Left kidney (tissue), 1 donor: ENCODE measurements at regions not wholly inside any gene's neighbourhood (a gene's known extent, or its start where the extent isn't known, plus 50 kb on each side); places are given as distances from the start of the nearest gene placed in this dataset.
"Not testable (repeated sequence)": the region's sequence is repeated elsewhere in the genome, so short reads cannot be mapped to it uniquely, and the experiment has no call there.

Source experiments
- DNase-seq: peaks from one replicate; pipeline ENCODE4 v3.0.0-alpha.2; 2013

DNA sequence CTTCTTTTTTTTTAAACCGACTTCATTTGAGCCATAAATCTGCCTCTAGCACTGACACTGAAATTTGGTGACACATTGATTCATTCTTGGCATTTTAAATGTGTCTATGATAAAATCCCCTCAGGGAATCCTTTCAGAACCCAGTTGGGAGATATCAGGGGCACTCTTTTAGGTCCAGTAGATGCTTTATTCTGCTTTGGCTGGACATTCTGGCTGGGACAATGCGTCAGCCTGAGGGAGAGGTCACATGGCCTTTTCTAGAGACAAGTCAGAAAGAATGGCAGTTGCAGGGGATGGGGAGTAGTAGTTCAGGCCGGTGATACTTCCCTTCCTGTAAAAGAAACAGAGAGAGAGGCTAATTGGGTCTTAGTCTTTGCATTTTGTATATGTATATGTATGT is 63.1 kb downstream of the TRIM43 start:
- not testable (repeated sequence) for DNase-seq

DNA sequence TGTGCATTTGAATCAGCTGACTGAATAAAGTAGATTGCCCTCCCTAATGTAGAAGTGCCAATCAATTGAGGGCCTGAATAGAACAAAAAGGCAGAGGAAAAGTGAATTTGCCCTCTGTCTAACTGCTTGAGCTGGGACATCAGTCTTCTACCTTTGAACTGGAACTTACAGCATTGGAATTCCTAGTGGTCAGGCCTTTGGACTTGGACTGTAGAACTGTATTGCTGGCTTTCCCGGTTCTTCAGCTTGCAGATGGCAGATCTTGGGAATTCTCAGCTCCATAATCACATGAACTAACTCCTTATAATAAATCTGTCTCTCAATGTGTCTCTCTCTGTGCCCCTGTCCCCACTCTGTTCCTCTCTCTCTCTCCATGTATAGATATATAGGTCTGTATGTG is 64.8 kb downstream of the TRIM43 start:
- DNase-seq, result not testable (repeated sequence)

DNA sequence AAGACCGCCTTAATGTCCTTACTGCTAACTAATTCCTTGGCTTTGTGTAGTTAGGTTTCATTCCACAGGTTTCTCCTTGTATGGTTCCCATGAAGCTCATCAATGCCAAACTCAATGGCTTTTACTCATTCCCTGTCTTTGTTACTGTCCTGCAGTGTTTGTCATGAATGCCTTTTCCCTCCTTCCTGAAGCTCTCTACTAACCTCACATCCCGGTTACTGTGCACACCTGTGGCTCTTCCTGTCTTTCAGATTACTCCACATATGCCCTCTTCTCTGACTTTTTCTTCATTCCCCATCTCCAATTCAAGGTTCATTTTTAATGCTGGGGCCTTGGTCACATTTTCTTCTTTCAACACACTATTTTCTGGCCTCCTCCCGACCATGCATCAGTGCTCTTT is 66.1 kb downstream of the TRIM43 start:
- DNase-seq, result not testable (repeated sequence)

DNA sequence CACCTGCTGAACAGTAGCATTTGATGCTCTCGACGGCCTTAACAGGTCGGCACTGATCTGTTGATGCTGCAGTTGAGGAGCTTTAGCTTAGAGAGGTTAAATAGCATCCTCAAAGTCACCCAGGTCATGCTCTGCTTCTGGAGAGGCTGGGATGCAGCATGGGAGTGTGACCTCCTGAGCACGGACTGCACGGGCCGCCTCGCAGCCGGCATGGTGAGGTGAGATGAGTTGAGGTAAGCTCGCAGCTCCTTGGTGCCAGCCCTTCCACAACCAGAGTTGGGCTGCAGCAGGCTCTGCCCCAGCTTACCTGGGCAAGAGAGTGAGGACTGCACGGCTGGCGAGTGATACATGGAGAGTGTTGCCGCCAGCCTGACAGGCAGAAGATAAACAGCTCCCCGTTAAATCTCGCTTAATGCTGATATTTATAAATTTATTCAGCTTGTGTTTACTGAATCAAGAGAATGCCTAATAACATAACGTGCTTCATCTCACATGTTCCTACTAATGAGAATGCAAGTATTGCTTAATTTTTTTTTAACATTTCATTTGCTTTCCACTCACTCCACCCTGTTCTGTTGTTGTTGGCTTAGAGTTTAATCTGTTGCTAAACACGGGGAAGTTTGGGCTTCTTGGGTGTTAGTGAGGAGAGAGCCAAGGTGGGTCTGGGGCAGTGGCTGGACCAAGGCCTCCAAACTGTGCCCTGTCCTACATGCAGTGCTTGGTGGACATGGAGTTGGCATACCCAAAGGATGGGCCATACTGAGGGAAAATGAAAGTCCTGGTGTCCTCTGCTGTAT is 69.2 kb downstream of the TRIM43 start:
- DNase-seq, result not testable (repeated sequence)

DNA sequence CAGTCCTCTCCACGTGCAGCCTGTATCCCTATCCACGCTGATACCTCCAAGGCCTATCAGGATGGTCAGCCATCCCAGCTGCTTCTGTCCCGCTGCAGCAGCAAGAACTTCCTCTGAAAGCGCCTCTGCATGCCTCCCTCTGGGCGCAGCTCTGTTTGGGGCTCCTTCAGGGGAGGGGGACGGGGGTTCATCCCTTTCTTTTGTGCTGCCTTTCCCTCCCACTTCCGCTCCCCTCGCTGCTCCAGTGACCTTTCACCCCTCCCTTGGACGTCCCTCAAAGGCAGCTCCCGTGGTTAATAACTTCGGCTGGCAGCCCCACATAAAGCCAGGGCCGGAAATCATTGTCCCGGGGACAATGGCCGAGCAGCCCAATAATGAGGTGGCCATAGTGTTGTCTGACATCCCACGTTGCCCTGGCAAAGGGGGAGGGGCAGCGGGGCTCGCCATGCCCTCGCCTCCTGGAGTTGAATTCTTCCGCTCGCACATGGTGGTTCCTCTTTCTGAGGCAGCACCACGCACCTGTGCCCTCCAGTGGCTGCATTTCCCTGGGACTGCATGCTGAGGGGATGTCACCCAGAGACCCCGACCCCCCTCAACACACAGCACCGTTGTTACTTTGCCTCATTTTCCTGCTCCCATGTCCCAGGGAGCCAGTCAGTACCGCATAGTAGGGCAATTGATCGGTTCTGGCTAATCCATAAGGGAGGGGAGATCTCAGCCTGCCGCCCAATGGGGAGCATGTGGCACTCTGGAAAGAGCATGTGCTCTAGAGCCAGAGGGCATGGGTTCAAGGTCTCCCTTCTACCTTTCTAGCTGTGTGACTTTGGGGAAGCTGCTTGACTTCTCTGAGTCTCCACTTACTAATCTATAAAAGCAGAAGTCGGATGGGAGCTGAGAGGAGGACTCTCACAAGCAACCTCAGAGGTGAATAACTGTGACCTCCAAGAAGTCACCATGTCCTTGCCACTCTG is 72.0 kb downstream of the TRIM43 start:
- DNase-seq, result not testable (repeated sequence)

DNA sequence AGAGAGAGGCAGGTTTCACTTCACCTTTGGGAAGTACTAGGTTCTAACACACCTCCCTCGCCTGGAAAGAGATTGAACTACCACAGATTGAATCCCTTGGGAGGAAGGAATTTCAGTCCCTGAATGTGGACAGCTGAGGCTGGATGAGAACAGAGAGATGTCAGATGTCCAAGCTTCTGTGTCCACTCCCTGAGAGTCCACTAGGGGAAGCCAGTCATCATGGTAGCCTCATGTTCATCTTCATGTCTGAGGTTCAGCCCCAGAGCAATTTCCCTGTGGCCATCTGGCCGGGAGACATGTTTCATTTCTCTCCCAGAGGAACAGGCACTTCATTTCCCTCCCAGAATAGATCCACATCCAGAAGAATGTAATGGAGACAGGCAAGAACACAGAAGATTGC is 74.8 kb downstream of the TRIM43 start:
- DNase-seq, result not testable (repeated sequence)

DNA sequence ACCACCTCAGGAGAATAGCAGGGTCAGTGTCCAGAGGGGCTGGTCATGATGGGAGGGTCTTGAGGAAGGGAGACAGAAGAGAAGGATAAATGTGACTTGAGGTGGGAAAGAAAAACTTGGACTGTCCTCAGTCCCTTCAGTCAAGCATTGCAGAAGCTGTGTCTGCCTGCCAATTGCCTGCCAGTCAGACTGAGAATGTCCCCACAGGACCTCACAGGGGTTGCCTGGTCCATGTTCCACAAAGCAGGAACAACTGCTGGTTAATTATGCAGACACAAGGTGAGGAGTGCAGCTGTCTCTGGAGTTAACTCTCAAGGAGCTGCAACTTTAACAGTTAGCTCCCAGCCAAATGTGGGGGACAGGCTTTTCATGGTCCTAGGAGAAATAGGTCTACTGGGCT is 75.7 kb downstream of the TRIM43 start:
- DNase-seq, result no peak

DNA sequence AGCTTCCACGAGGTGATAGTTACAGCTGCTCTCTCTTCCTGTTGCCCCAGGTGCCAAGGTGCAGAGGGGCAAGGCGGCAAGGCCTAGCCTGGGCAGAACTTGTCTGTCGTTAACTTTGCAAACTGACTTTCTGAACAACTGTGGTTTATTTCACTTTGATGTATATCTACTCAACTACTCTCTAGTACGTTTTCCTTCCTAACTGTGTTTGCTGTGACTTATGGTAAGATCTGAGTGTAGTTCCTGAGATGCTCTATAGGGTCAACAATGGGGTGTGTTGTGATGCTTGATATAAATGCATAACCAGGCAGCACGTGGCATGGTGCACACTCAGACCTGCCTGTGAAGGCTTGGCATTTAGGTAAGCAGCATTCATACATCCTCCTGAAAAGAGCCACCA is 77.1 kb downstream of the TRIM43 start:
- not testable (repeated sequence) for DNase-seq

DNA sequence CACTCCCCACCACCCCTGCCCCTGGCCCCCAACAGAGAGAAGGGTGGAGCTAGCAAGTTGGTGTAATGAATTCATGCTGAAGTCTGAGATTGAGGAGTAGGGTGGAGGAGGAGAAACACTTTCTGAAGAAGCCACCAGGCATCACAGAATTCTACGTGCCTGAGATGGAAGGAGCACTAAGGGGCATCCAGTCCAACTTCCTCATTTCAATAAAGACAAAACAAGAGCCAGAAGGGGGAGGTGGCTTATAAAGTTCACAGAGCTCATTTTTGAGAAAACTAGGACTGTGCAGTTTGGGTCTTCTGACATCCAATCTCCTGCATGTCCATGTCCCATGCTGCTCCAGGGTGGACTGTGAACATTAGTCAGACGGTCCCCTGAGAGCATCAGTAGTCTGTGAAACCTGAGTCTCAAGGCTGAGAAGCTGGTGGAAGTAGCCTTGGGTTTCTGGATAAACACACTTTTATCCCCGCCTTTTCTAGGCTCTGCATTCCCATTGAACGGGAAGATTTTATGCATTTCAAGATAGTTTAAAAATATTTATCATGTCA is 77.7 kb downstream of the TRIM43 start:
- DNase-seq, result no peak

DNA sequence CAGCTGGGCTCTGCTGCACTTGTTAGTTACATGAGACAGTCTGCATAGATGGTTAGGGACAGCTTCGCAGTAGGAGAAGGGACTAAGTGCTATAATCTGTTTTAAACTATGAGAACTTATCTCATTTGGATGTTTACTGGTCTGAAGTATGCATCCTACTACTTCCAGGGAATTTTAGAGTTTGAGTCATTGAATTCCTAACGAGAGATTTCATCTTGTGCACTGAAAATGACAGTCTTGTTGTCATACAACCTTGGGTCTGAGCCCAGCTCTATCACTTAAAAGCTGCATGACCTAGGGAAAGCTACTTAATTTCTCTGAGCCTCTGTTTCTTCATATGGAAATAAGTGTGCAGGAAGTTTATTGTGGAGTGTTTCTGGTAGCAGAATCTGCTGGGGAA is 78.4 kb downstream of the TRIM43 start:
- no peak for DNase-seq

DNA sequence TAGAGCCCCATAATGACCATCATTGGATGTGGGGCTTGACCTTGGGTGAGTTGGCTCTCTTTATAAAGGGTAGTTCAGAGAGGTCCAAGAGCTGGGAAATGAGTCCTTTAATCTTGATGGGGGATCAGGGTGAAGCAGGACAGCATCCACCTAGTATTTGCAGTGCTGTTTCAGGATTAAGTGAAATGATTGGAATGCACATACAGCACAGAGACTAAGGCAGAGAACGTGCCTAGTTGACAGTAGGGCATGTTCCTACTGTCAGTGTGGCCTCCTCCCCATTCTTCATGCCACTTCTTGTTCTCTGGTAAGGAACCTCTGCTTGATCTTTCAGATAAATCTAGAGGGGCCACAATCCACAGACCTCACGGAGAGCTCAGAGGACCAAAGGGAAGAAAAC is 78.9 kb downstream of the TRIM43 start:
- DNase-seq, result no peak

DNA sequence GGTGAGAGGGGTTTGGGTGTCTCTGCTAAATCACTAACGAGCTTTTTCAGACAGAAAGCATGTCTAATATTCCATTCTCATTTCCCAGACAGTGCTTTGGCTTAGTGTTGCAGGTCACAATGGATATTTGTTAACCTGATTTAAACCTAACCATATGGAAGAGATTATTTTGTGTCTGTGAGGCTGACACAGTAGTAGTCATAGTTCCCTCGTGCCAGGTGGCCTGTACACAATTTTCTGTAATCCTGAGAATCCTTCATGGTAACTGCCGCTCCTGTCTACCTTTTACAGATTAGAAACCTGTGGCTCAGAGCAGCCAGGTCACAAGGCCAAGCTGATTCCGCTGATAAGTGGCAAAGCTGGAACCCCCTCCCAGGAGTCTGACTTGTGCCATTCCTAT is 79.4 kb downstream of the TRIM43 start:
- not testable (repeated sequence) for DNase-seq

DNA sequence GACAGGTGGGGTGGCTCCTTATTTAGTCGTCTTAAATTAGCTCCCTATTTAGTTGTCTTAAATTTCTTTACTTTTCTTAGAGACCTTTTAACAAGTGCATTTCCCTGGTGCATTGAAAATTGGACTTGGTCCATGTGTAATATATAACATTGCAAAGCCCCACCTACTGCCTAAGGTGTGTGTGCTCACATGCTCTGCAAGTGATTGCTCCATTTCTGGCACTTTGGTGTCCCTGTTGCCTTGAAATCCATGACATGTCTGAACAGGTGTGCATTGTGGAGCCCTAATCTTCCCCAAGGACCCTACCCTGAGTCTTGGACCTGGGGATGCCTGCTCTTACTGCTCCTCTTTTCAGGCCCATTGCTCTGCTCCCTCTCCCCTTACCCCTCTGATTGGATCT is 80.2 kb downstream of the TRIM43 start:
- DNase-seq, result not testable (repeated sequence)

DNA sequence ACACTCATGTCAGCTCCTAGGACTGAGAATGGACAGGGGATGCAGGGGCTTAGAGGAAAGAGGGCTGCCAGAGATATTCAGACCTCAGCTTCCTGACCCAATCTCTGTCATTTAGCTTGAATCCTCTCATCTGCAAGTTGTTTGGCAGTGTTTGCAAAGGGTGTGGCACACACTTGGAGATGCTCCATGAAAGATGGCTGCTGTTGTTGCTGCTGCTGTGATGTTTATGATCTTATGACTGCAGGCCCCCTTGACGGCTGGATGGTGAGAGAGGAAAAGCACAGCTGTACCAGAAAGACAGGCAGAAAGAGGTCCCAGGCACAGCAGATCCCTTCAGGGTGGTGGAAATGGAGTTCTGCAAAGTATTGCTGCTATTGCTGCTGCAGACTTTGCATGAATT is 80.7 kb downstream of the TRIM43 start:
- DNase-seq, result not testable (repeated sequence)

DNA sequence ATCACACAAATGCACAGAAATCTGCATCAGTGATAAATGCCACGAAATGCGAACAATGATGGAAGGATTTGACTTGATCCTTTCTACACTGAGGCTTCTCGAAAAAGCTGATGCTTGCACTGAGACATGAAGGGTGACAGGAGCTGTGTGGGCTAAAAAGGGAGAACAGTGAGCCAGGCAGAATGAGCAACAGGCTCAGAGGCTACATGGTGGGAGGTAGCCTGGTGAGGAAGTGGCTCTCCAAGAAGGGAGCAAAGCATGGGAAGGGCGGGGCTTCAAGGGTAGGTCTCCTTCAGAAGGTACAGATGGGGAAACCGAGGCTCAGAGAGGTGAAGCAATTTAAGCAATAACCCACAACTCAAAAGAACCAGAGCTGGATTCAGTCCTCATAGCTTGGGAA is 82.4 kb downstream of the TRIM43 start:
- DNase-seq, result no peak

DNA sequence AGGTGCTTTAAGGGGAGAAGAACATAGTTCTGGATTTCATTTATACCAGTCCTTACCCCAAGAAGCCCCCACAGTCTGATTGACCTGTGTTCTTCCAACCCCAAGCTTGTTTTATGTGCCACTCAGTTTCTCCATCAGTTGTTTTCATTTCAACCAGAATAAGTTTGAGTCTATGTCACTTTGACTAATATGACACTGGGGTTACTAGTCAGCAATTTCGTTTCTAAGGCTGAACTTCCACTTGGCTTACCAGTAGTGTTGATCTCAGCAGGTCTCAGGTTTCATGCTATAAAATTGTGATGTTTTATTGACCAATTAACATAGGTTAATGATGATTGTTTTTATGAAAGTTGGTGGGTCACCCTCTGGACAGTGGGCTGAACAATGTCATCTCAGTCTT is 84.8 kb downstream of the TRIM43 start:
- DNase-seq, result not testable (repeated sequence)

DNA sequence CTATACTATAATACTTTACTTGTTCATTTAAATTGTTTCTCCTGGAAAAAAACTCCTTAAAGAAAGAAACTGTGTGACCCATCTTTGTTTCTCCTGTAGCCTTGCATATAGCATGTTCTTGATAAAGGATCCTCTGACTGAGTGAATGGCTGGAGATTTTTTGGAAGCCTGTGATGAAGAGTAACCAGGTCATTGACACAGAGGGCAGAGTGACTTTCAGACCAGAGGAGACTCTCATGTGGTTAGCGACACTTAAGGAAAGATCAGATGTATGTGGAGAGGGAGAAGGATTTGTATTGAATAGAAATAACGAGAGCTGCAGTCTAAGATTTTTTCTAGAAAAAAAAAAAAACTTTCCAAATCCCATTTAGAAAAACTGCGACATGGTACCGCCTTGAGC is 85.5 kb downstream of the TRIM43 start:
- no peak for DNase-seq

DNA sequence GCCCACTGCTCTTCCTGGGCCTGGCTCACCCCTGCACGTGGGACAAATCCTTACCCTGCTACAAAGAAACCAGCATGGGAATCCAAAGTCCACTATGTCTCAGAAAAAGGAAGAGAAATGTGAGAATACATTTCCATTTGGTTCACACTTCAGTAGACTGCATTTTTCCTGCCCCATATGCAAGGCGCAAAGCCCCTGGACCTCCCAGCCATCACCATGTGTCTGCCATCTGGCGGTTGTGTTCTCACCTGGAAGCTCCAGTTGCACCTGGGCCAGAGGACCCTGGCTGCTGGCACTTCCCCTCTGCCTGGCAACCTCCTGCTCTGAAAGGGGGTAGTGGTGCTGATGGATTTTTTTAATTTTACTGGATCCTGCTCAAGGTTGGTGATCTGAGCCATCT is 86.0 kb downstream of the TRIM43 start:
- DNase-seq, result not testable (repeated sequence)

DNA sequence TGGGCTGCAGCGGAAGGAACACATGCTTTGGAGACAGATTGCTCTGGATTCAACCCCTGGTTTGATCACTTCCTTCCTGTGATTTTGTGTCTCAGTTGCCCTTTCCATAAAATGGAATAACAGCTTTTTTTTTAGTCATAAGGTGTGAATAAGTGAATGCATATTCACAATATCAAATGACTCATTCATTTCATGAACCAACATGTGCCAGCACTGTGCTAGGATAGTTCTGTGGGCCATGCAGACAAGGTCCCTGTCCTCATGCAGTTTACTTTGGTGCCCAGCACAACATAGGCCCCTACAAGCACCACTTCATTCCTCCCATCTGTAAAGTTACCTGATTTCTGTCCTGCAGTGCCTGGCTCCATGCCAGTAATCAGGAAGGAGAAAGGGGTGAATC is 89.4 kb downstream of the TRIM43 start:
- not testable (repeated sequence) for DNase-seq

DNA sequence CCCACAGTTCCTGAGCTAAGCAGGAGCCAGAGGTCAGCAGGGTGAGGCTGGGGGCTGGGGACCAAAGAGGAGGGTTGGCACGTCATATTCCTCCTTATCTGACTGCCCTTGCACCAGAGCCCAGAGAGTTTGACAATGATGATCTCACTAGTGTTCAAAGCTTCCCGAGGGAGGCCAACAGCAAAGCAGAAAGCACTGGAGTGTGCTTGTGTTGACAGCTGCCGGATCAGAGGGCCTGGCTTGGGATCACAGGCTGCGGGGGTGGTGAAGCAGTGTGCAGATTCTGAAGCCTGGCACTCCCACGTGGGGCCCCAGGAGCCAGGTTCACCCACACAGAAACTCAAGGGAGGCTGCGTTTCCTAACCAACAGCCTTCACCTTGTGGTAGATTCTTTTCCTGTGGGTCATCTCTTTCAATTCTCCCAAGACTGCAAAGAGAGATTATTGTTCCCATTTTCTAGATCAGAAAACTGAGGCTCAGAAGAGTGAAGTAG is 89.8 kb downstream of the TRIM43 start:
- DNase-seq, result not testable (repeated sequence)

DNA sequence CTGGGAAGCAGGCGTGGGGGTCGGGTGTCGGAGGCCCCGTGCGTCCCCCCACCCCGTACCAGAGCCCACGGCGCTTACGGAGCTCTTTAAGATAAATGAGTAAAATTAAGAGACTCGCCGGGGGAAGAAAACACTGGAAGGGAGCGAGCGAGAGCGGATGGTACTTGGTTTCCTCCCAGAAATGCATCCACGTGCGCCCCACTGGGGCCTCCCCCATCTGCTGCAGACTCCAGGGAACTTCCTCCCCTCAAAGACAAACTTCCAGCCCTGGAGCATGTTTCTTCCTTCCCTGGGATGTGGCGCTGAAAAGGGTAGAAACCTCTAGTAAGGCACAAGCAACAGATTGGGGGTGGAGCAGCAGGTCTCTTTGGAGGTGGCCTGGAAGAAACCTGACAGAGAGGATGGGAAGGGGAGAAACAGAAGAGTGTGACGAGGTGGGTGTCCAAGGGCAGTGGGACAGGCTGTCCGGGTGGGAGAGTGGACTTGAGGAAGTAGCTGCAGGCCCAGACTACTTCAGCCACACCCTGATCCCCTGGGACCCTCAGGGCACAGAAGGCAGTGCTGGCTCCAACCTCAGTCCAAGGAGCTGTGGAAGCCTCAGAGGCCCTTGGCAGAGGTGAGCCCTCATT is 91.2 kb downstream of the TRIM43 start:
- not testable (repeated sequence) for DNase-seq

DNA sequence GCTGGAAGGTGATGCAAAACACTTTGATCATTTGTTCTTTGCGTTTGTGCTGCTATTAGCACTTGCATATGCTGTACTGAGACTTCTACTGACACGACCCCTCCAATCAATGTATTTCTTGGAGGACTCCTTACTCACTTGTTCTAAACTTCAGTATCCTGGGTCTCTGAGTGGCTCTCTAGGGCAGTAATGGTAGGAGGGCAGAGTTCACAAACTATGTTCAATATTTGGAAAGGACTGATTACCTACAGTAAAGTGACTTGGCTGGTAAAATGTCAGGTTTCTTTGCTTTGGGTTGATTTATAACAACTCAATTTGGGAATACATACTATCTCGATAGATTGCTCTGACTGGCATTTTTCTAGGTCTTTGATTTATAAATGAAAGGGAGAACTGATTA is 93.7 kb downstream of the TRIM43 start:
- no peak for DNase-seq
